Skeletal muscle cell (primary cell): ENCODE measurements at regions not wholly inside any gene's neighbourhood (a gene's known extent, or its start where the extent isn't known, plus 50 kb on each side); places are given as distances from the start of the nearest gene placed in this dataset.
"Not testable (repeated sequence)": the region's sequence is repeated elsewhere in the genome, so short reads cannot be mapped to it uniquely, and the experiment has no call there.

ENCODE experiments used
- DNase-seq: peaks from one replicate; pipeline ENCODE4 v3.0.0-alpha.2; 2010; ENCODE audit warnings: low read depth
- H3K4me3 ChIP-seq: 2 replicates; pipeline ENCODE4 v1.5.1; 2011; ENCODE audit warnings: low read depth, mild to moderate bottlenecking, control low read depth, low read length, moderate library complexity

GRCh38 chr7:45807832-45808231, 65.0 kb downstream of the CCDC201 start:
- not testable (repeated sequence) for DNase-seq, H3K4me3 ChIP-seq

GRCh38 chr7:45802214-45802613, 70.7 kb downstream of the CCDC201 start:
- H3K4me3 ChIP-seq, DNase-seq: not testable (repeated sequence)

GRCh38 chr7:45797264-45797663, 75.6 kb downstream of the CCDC201 start:
- not testable (repeated sequence) for H3K4me3 ChIP-seq
- DNase-seq, result peak; percentile 70

GRCh38 chr7:45789641-45790040, 83.2 kb downstream of the CCDC201 start:
- H3K4me3 ChIP-seq, DNase-seq: not testable (repeated sequence)

GRCh38 chr7:45785724-45786123, 87.2 kb downstream of the CCDC201 start:
- H3K4me3 ChIP-seq, DNase-seq: not testable (repeated sequence)

DNA sequence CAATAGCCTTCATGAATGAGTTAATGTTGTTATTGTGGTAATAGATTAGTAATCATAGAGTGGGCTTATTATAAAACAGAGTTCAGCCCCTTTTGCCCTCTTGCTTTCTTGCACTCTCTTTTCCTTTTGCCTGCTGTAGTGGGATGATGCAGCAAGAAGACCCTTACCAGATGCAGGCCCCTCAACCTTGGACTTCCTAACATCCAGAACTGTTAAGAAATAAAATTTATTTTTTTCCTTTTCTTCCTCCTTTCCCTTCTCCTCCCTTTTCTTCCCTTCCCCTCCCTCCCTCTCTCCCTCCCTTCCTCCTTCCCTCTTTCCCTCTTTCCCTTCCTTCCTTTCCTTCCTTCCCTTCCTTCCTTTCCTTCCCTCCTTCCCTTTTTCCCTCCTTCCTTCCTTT, 88.1 kb downstream of the CCDC201 start:
- not testable (repeated sequence) for DNase-seq, H3K4me3 ChIP-seq
